ENCODE measurements at regions not wholly inside any gene's neighbourhood (a gene's known extent, or its start where the extent isn't known, plus 50 kb on each side); places are given as distances from the start of the nearest gene placed in this dataset.

- DNase-seq (ENCODE audit: low read depth, low spot score), result no peak
Observed at GRCh38 chr11:80625563-80625962, 1184.7 kb upstream of the TENM4 start.

- DNase-seq (ENCODE audit: low read depth, low spot score), result no peak
Observed at GRCh38 chr11:80621871-80622270, 1181.0 kb upstream of the TENM4 start.

- DNase-seq (ENCODE audit: low read depth, low spot score), result no peak
Observed at GRCh38 chr11:80620867-80621266, 1180.0 kb upstream of the TENM4 start.

GRCh38 chr11:80617156-80617555 is 1176.3 kb upstream of the TENM4 start:
- no peak for DNase-seq (ENCODE audit: low read depth, low spot score)

GRCh38 chr11:80616070-80616800 is 1175.4 kb upstream of the TENM4 start:
- no peak for DNase-seq (ENCODE audit: low read depth, low spot score)

GRCh38 chr11:80613655-80614054 is 1172.8 kb upstream of the TENM4 start:
- no peak for DNase-seq (ENCODE audit: low read depth, low spot score)

- no peak for DNase-seq (ENCODE audit: low read depth, low spot score)
Observed at GRCh38 chr11:80610516-80610915, 1169.7 kb upstream of the TENM4 start.

- DNase-seq (ENCODE audit: low read depth, low spot score), result no peak
Observed at GRCh38 chr11:80603472-80603871, 1162.6 kb upstream of the TENM4 start.

GRCh38 chr11:80598905-80599304 is 1158.1 kb upstream of the TENM4 start:
- no peak for DNase-seq (ENCODE audit: low read depth, low spot score)

GRCh38 chr11:80596291-80596810 is 1155.5 kb upstream of the TENM4 start:
- DNase-seq (ENCODE audit: low read depth, low spot score), result no peak

- DNase-seq (ENCODE audit: low read depth, low spot score), result no peak
Observed at GRCh38 chr11:80595011-80595410, 1154.2 kb upstream of the TENM4 start.

GRCh38 chr11:80593648-80594374 is 1153.0 kb upstream of the TENM4 start:
- DNase-seq (ENCODE audit: low read depth, low spot score), result no peak

GRCh38 chr11:80592546-80592945 is 1151.7 kb upstream of the TENM4 start:
- DNase-seq (ENCODE audit: low read depth, low spot score), result no peak

GRCh38 chr11:80587906-80588305 is 1147.1 kb upstream of the TENM4 start:
- no peak for DNase-seq (ENCODE audit: low read depth, low spot score)

- no peak for DNase-seq (ENCODE audit: low read depth, low spot score)
Observed at GRCh38 chr11:80586464-80586863, 1145.6 kb upstream of the TENM4 start.

GRCh38 chr11:80584661-80585060 is 1143.8 kb upstream of the TENM4 start:
- no peak for DNase-seq (ENCODE audit: low read depth, low spot score)

- DNase-seq (ENCODE audit: low read depth, low spot score), result no peak
Observed at GRCh38 chr11:80569832-80570231, 1129.0 kb upstream of the TENM4 start.

GRCh38 chr11:80565231-80565630 is 1124.4 kb upstream of the TENM4 start:
- DNase-seq (ENCODE audit: low read depth, low spot score), result no peak

GRCh38 chr11:80562523-80563125 is 1121.8 kb upstream of the TENM4 start:
- no peak for DNase-seq (ENCODE audit: low read depth, low spot score)

GRCh38 chr11:80559942-80560341 is 1119.1 kb upstream of the TENM4 start:
- DNase-seq (ENCODE audit: low read depth, low spot score), result no peak

GRCh38 chr11:80553565-80553964 is 1112.7 kb upstream of the TENM4 start:
- no peak for DNase-seq (ENCODE audit: low read depth, low spot score)

GRCh38 chr11:80542704-80543103 is 1101.9 kb upstream of the TENM4 start:
- DNase-seq (ENCODE audit: low read depth, low spot score), result no peak

- no peak for DNase-seq (ENCODE audit: low read depth, low spot score)
Observed at GRCh38 chr11:80538040-80538439, 1097.2 kb upstream of the TENM4 start.
